ENCODE measurements at regions not wholly inside any gene's neighbourhood (a gene's known extent, or its start where the extent isn't known, plus 50 kb on each side); places are given as distances from the start of the nearest gene placed in this dataset.

GRCh38 chr4:59195839-59196238, 2004.3 kb upstream of the ADGRL3 start:
- no peaks in the 10 kb centered on the region for H3K79me2 ChIP-seq (replicated peaks; ENCODE audit: insufficient read depth)
- no peak overlapping the region for H2AFZ ChIP-seq
- no peak for DNase-seq (ENCODE audit: low spot score)
- H3K36me3 ChIP-seq (ENCODE audit: insufficient read depth) = no peaks in the 10 kb centered on the region
- no peaks in the 10 kb centered on the region for H3K4me1 Mint-ChIP-seq
- no peaks in the 10 kb centered on the region for H3K27me3 Mint-ChIP-seq (ENCODE audit: insufficient read depth, low read depth, poor library complexity)
- H3K4me2 ChIP-seq = no peak overlapping the region
- H3F3A ChIP-seq (replicated peaks; ENCODE audit: low read depth) = no peaks in the 10 kb centered on the region
- no peak for ATAC-seq
- no peaks in the 10 kb centered on the region for H3K4me1 ChIP-seq (ENCODE audit: insufficient read depth)
- H3K27me3 ChIP-seq (ENCODE audit: insufficient read depth) = no peaks in the 10 kb centered on the region
- TF ChIP-seq POLR2AphosphoS5 (IDR thresholded peaks at IDR 0.05; ENCODE audit: low read depth) = no peak
- TF ChIP-seq ETS1 (IDR thresholded peaks at IDR 0.05) = no peak
- TF ChIP-seq ZNF114 (CRISPR knock-in tag; IDR thresholded peaks at IDR 0.05) = no peak
- no peak for TF ChIP-seq EZH2 (IDR thresholded peaks at IDR 0.05; ENCODE audit: low read depth, unreplicated experiment)
- no peak overlapping the region for H3K4me3 Mint-ChIP-seq
- no peak overlapping the region for H3K4me3 ChIP-seq
- H3K9me3 Mint-ChIP-seq = no peaks in the 10 kb centered on the region; the same call in 2 of the 3 replicates
- H3K36me3 Mint-ChIP-seq (ENCODE audit: low read depth) = no peaks in the 10 kb centered on the region
- H3K27ac ChIP-seq (ENCODE audit: low read depth) = no peak overlapping the region
- H3K27ac Mint-ChIP-seq = no peak overlapping the region
- H4K20me1 ChIP-seq (replicated peaks; ENCODE audit: insufficient read depth) = no peaks in the 10 kb centered on the region
- H3K9me2 ChIP-seq (ENCODE audit: insufficient read depth) = peaks cover 10% of the 10 kb centered on the region; the same call in 1 of the 2 replicates

GRCh38 chr4:59200992-59201391, 1999.1 kb upstream of the ADGRL3 start:
- Mint-ChIP-seq H3K36me3 (ENCODE audit: low read depth) (peaks cover 4% of the 10 kb centered on the region; the same call in 2 of the 3 replicates), H3K4me3 (no peak overlapping the region), H3K4me1 (no peaks in the 10 kb centered on the region), H3K27ac (no peak overlapping the region), H3K27me3 (ENCODE audit: insufficient read depth, low read depth, poor library complexity) (no peaks in the 10 kb centered on the region), H3K9me3 (peaks cover 6% of the 10 kb centered on the region)
- ATAC-seq (no peak), DNase-seq (ENCODE audit: low spot score) (no peak)
- no peak overlapping the region for H3K4me2 ChIP-seq
- no peaks in the 10 kb centered on the region for H3F3A ChIP-seq (replicated peaks; ENCODE audit: low read depth)
- H3K36me3 ChIP-seq (ENCODE audit: insufficient read depth) = no peaks in the 10 kb centered on the region; the same call in 1 of the 2 replicates
- no peak overlapping the region for H3K4me3 ChIP-seq
- no peak overlapping the region for H3K27ac ChIP-seq (ENCODE audit: low read depth)
- H3K9me2 ChIP-seq (ENCODE audit: insufficient read depth) = peaks cover 14% of the 10 kb centered on the region; the same call in 1 of the 2 replicates
- no peaks in the 10 kb centered on the region for H3K27me3 ChIP-seq (ENCODE audit: insufficient read depth)
- H4K20me1 ChIP-seq (replicated peaks; ENCODE audit: insufficient read depth) = no peaks in the 10 kb centered on the region
- no peak overlapping the region for H2AFZ ChIP-seq
- no peaks in the 10 kb centered on the region for H3K79me2 ChIP-seq (replicated peaks; ENCODE audit: insufficient read depth)
- no peaks in the 10 kb centered on the region for H3K4me1 ChIP-seq (ENCODE audit: insufficient read depth)
- no peak for TF ChIP-seq POLR2AphosphoS5 (IDR thresholded peaks at IDR 0.05; ENCODE audit: low read depth)
- no peak for TF ChIP-seq EZH2 (IDR thresholded peaks at IDR 0.05; ENCODE audit: low read depth, unreplicated experiment)
- no peak for TF ChIP-seq ZNF462 (CRISPR knock-in tag; IDR thresholded peaks at IDR 0.05)
- TF ChIP-seq, protein P1, sequence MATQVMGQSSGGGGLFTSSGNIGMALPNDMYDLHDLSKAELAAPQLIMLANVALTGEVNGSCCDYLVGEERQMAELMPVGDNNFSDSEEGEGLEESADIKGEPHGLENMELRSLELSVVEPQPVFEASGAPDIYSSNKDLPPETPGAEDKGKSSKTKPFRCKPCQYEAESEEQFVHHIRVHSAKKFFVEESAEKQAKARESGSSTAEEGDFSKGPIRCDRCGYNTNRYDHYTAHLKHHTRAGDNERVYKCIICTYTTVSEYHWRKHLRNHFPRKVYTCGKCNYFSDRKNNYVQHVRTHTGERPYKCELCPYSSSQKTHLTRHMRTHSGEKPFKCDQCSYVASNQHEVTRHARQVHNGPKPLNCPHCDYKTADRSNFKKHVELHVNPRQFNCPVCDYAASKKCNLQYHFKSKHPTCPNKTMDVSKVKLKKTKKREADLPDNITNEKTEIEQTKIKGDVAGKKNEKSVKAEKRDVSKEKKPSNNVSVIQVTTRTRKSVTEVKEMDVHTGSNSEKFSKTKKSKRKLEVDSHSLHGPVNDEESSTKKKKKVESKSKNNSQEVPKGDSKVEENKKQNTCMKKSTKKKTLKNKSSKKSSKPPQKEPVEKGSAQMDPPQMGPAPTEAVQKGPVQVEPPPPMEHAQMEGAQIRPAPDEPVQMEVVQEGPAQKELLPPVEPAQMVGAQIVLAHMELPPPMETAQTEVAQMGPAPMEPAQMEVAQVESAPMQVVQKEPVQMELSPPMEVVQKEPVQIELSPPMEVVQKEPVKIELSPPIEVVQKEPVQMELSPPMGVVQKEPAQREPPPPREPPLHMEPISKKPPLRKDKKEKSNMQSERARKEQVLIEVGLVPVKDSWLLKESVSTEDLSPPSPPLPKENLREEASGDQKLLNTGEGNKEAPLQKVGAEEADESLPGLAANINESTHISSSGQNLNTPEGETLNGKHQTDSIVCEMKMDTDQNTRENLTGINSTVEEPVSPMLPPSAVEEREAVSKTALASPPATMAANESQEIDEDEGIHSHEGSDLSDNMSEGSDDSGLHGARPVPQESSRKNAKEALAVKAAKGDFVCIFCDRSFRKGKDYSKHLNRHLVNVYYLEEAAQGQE (IDR thresholded peaks at IDR 0.05; ENCODE audit: unreplicated experiment) = no peak
- TF ChIP-seq CREB1 (CRISPR knock-in tag; IDR thresholded peaks at IDR 0.05; ENCODE audit: low read depth) = no peak
- no peak for TF ChIP-seq ZNF114 (CRISPR knock-in tag; IDR thresholded peaks at IDR 0.05)
- no peak for TF ChIP-seq CTCF (conservative IDR thresholded peaks at IDR 0.05; ENCODE audit: low read depth in 2 of 2)
- TF ChIP-seq NANOG (IDR thresholded peaks at IDR 0.05; ENCODE audit: borderline replicate concordance) = no peak
